Loucy (cell line): ENCODE measurements at regions not wholly inside any gene's neighbourhood (a gene's known extent, or its start where the extent isn't known, plus 50 kb on each side); places are given as distances from the start of the nearest gene placed in this dataset.

Source experiments
- EZH2phosphoT487 ChIP-seq: fragments of 200-600 bp; IDR thresholded peaks from 2 replicates; pipeline ENCODE4 v1.6.1; 2018; ENCODE audit warnings: antibody characterized with exemption, mild to moderate bottlenecking, moderate library complexity, borderline replicate concordance
- TF ChIP-seq, protein P1 (sequence below): fragments of 200-600 bp; sonication (generic); conservative IDR thresholded peaks from 2 replicates; pipeline ENCODE4 v1.5.1; 2014; ENCODE audit warnings: mild to moderate bottlenecking, antibody characterized with exemption, low read length

GRCh38 chr1:187948170-187948794, 1119.5 kb downstream of the PLA2G4A start:
- TF ChIP-seq, protein P1, sequence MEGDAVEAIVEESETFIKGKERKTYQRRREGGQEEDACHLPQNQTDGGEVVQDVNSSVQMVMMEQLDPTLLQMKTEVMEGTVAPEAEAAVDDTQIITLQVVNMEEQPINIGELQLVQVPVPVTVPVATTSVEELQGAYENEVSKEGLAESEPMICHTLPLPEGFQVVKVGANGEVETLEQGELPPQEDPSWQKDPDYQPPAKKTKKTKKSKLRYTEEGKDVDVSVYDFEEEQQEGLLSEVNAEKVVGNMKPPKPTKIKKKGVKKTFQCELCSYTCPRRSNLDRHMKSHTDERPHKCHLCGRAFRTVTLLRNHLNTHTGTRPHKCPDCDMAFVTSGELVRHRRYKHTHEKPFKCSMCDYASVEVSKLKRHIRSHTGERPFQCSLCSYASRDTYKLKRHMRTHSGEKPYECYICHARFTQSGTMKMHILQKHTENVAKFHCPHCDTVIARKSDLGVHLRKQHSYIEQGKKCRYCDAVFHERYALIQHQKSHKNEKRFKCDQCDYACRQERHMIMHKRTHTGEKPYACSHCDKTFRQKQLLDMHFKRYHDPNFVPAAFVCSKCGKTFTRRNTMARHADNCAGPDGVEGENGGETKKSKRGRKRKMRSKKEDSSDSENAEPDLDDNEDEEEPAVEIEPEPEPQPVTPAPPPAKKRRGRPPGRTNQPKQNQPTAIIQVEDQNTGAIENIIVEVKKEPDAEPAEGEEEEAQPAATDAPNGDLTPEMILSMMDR = no peak
- no peak for TF ChIP-seq EZH2phosphoT487
